ENCODE measurements at regions not wholly inside any gene's neighbourhood (a gene's known extent, or its start where the extent isn't known, plus 50 kb on each side); places are given as distances from the start of the nearest gene placed in this dataset.

DNA sequence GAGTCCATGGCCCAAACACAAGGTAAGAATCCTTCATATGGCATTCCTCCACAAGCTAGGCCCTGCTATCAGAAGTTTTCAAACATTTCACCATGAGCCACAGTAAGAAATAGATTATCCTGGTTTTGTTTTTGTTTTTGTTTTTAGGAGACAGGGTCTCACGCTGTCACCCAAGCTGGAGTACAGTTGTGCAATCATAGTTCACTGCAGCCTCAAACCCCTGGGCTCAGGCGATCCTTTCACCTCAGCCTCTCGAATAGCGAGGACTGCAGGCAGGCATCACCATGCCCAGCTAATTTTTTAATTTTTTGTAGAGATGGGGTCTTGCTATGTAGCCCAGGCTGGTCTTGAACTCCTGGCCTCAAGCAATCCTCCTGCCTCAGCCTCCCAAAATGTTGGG lies 218.8 kb downstream of the TOMM20 start:
- DNase-seq (ENCODE audit: low spot score in 2 of 2) = no peak
- FAIRE-seq = no peak

DNA sequence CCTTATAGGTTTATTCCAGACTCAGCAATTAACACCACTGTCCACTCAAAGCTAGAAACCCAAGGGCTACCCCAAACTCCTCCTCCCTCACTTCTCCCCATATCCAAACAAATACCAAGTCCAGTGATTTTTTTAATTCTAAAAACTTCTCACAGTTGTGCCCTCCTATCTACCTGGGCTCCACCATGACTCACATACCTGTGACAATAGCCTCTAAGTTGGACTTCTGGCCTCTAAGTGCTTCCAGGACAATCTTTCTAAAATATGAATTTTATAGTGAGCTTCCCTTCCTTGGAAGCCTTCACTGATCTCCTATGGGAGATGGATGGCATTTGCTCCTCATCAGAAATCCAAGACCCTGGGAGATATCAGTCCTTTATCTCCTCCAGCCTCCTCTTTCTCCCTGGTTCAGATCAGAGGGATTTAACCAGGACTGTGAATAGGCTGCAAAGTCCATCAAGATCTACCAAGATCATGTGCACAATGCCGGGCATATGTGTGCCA lies 219.3 kb downstream of the TOMM20 start:
- no peak for FAIRE-seq
- no peak for DNase-seq (ENCODE audit: low spot score in 2 of 2)

DNA sequence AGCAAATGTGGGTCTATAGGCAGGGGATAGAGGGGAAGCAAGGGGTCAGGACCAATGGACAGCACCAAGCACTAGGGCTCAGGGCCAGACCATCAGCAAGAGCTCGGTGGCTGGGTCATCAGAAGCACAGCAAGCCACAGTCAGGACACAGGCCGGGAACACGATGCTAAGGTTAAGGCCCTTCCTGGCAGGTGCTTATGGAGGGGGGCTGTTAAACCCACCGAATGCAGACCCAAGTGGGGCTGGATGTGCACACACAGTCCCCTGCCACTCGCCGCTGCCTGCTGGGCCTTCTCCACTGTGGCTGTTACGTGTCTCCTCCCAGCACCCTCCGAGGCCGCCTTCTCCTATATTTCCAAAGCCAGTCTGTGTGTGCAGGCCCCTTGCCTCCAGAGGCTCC lies 220.1 kb downstream of the TOMM20 start:
- no peak for DNase-seq (ENCODE audit: low spot score in 2 of 2)
- no peak for FAIRE-seq

DNA sequence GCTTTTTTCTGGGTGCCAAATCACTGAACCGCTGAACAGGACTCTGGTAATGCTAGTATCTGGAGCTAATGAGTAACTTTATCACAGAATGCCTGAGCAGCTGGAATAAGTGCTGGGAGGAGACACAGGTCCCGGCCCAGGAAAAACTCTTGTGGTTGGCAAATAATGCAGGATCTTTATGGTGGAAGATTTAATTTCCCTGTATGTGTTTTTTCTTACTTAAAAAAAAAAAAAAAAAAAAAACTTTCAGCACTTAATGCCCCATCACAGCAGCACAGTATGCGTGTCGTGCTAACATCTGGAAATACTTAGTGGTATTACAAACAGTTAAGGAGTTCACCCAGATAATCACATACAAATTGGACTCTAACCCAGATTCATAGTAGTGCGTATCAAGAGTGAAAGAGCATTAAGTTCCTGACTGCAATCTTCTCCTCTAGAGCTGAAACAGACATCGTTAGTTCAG lies 220.7 kb downstream of the TOMM20 start:
- FAIRE-seq (no peak), DNase-seq (ENCODE audit: low spot score in 2 of 2) (no peak)

DNA sequence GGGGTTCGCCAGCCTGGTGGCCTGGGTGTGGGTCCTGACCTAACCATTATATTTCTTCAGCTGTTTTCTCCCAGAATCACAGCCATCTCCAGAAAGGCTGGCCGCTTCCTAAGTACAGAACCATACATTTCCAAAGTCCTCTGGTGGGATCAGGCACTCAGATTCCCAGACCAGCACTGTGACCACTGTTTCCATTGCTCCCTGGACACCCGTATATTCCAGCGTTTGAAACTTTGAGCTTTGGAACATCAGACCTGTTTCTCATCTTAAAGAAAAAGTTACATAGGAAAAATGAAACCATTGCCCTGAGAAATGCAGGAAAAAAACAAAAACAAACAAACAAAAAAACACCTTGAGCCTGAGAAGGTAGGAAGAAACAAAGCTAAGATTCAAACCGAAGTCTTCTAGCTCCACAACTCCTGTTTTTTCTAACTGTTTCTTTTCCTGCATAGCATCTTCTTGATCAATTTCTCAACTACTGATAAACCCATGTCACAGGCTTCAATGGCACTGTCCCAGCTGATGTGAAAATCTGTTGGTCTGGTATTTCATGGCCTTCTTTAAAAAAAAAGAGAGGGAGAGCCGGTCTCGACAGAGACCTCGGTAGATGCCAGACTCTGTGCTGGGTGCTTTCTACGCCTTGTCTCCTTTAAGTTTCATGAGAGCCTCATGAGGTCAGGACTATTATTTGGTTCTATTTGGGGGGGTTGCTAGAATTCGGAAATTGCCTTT lies 221.3 kb downstream of the TOMM20 start:
- DNase-seq (ENCODE audit: low spot score in 2 of 2) (no peak), FAIRE-seq (no peak)

DNA sequence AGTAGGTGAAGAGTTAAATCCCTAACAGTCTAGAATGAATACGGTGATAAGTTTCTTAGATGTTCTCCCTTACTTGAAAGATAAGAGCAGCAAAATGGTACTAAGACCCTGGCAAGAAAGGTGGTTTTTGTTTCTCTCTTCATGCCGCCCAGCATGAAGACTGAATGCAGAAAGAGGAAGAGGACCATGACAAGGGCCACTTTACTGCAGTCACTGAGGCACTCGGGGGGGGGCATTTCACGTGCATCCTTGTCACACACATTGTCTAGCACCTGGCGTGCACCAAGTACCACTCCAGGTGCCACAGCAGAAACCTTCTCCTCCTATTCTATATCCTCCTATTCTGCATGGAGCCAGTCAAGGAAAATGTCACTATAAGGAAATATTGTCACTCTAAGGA lies 222.0 kb downstream of the TOMM20 start:
- no peak for DNase-seq (ENCODE audit: low spot score in 2 of 2)
- no peak for FAIRE-seq

DNA sequence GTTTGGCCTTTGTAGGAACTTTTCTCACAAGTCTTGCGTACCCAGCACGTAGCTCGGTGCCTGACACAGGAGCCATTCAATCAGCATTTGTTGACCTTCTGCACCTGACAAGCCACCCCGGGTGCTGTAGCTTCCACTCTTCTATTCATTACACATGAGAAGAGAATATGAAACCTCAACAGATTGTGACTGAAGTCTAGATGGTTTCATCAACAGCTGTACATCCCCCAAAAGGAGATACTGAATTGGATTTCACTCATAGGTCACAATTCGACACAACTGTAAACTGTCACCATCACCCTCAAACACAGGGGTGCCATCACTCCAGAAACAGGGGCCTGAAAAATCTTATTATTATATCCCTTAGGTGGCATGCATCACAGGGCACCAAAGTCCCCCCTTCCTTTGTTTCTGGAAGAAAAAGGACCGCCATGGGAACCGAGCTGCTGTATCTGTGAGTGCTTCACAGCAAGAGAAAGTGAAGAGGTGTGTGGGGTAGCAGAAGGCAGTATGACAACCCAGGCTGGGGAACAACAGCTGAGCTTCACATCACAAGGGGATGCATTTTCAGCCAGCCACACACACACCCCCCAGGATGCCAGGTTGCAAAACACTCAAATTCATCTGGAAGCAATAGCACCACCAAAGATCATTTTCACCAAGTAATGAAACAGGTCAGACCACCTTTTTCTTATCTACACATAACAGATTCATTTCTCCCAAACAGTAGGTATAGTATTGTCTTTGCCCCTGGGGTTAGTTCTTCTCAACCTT lies 225.7 kb downstream of the TOMM20 start:
- no peak for FAIRE-seq
- no peak for DNase-seq (ENCODE audit: low spot score in 2 of 2)

DNA sequence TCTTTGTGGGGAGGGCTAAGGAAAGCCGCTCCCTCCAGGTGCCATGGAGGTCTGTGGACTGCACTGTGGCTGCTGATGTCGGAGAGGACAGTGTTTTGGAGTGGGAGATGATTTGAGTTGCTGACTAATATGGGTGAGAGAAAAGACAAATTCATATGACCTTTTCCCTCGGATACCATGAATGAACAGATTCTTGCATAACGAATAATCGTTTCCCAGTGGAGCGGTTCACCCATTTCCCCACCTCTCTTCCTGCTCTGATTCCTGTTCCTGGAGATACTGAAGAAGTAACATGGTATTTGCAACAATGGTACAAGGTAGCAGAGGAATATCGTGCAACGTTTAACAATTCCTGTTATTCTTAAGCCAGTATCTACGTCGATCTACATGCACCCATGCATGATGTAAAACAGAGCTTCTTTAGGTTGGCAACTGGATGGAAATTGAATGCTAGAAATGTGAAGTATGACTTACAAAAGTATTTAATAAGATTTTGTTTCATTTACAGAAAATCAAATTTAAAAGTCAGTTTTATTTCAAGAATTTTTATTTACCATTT lies 227.1 kb downstream of the TOMM20 start:
- FAIRE-seq (no peak), DNase-seq (ENCODE audit: low spot score in 2 of 2) (no peak)

DNA sequence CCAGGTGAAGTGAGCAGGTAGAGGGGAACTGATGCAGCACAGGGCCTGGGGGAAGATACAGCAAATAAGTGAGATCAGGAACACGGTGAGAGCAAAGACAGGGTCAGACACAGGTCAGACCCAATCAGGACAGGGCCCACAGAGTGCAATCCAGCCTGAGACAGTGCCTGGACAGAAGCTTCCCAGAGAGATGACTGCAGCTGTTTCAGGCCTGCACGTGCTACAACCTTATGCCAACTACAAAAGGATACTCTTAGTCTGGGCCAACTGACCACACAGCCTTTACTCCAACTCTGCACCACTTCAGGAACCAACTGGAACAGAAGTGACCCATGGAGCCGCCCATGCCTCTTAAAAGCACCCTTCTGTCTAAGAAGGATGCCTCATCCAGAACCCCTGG lies 228.0 kb downstream of the TOMM20 start:
- FAIRE-seq (no peak), DNase-seq (ENCODE audit: low spot score in 2 of 2) (no peak)

DNA sequence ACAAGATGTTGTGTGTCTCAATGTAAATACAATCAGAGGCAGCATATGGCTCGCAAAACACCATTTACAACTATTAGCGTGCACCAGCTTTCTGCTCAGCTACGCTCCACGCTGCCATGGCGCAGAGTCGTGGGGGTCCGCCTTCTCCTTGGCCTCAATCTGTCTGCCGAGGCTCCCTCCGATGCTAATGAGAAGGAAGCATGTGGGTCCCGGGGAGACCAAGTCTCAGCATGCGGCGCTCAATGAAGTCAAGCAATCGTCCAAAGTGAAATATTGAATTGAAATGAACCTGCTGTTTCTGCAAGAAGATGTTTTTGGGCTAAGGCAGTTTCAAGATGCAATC lies 228.9 kb downstream of the TOMM20 start:
- DNase-seq (ENCODE audit: low spot score in 2 of 2) = no peak
- FAIRE-seq = no peak

DNA sequence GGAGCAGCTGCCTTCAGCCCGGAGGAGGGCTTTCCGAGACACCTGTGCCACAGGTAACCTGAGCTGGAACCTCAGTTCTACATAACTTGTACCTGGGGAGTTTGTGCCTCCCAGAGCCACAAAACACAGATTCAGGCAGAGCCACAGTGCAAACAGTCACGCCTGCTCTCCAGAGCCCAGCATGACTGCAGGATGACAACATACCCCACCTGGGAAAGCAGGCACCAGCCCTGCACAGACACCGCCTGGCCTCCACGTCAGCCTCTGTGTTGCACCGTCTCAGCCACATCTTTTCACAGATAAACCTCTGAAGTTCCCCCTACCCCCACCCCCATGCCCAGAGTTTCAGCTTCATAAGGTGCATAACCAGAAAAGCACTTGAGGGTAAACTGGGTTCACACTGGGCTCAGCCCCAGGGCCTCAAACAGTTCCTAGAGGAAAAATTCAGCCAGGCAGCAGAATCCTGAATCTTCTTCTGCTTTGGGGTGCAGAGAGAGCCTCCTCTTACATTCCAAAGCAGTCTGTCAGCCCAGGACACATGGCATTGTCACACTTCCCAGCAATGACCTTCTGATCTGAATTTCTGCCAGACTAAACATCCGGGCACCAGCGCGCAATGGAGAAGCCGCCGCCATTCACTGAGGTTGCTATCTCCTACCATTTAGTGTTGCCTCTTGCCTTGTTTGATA lies 229.5 kb downstream of the TOMM20 start:
- DNase-seq (ENCODE audit: low spot score in 2 of 2) = no peak
- no peak for FAIRE-seq

DNA sequence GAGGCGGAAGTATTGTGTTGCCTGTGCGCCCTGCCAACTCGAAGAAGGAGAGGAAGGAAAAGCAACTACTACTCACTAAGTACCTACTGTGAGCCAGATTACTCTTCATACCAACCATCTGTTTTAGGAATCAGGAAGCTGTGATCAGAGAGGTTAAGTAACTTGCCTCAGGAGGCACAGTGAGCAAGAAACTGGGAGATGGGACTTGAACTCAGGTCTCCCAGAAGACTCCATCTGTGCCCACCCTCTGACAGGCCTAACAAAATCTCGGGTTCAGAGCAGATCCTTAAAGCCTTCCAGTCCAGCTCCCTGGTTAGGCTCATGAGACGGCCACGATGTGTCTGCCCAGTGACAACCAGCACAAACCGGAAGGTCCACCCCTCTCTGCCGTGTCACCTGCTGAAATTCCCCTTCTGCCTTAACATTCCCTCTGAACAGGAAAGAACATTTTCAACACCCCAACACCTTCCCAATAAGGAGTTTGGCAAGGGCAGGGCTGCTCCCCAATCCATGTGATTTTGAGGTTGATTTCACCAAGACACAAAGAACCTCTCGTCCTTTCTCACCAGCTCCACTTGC lies 230.1 kb downstream of the TOMM20 start:
- FAIRE-seq = no peak
- no peak for DNase-seq (ENCODE audit: low spot score in 2 of 2)

DNA sequence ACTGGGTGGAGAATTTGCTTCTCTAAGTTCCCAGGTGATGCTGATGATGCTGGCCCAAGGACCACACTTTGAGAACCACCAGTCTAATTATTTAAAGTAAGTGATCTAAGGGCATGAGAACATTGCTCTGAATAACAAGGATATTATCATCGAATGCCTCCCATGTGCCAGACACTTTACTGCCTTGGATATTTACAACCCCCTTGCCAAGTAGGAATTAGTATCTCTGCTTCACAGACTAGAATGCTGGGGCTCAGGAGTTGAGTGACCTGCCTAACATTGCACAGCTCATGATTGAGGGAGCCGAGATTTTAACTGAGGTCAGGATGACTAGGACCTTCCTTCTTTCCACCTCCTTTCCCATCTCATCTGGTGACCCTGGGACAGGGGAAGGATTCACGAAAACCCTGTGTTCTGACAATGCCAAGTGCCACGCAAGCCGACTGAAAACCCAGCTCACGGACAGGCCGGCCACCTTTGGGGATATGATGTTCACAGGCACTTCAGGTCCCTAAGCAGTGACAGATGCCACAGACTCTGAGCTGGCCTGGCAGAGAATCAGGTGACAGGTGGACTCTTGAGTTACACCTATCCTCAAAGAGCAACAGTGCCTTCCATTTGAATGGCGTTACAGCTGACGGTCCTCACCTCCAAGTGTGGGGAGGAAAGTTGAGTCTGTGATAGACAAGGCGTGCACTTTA lies 230.7 kb downstream of the TOMM20 start:
- DNase-seq (ENCODE audit: low spot score in 2 of 2) (no peak), FAIRE-seq (no peak)

DNA sequence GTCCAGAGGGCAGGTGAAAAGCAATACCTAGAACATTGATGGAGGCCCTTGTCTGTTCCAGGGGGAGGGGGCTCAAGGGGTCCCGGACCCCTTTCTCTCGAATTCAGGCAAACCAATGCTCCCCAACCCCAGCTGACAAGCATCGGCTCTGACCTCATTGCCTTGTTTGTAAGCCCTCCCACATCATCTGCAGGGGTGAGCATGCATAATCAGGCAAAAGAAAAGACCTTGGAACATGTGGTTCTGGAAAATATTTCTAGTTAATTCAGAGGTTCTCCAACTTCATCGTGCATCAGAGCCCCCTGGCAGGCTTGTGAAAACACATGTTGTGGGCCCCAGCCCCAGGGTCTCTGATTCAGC lies 231.3 kb downstream of the TOMM20 start:
- no peak for FAIRE-seq

DNA sequence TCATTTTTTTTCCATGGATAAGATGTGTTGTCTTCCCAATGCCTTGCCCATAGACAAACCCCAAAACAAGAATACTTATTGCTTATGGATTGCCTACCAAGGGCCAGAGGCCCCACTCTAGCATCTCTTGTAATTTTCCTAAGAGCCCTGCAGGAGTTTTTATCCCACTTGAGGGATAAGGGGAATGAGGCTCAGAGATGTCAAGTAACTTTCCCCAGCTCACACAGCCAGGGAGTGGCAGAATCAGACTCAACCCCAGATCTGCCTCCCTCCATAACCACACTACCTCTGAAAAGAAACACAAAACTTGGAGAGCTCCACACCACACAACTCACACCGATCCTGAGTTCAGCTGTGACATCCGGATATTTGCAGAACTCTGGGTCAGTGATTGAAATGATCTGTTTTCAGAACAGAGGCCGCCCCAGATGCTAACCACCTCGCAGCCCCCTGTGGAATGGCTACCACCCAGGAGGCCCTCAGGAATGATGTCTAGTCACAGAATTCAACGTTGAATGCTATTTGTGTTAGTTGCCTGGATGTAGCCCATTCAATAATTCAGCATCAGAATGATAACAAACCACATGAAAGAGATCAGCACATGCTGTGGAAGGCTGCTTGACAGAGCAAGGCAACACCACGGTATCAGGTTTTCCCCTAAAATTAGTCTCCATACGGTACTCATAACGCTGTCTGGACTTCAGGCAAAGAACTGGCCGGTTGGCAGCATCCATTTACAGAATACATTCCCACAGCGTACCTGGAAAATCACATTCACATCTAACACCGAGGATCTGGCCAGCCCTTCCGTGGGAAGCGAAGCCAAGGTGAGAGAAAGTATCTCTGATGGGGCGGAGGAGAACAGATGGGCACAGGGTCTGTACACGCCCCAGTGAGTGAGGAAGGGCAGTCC lies 231.9 kb downstream of the TOMM20 start:
- FAIRE-seq (no peak), DNase-seq (ENCODE audit: low spot score in 2 of 2) (no peak)

More for the DNA sequence above, 231.3 kb downstream of the TOMM20 start:
- DNase-seq (ENCODE audit: low spot score in 2 of 2) = no peak

DNA sequence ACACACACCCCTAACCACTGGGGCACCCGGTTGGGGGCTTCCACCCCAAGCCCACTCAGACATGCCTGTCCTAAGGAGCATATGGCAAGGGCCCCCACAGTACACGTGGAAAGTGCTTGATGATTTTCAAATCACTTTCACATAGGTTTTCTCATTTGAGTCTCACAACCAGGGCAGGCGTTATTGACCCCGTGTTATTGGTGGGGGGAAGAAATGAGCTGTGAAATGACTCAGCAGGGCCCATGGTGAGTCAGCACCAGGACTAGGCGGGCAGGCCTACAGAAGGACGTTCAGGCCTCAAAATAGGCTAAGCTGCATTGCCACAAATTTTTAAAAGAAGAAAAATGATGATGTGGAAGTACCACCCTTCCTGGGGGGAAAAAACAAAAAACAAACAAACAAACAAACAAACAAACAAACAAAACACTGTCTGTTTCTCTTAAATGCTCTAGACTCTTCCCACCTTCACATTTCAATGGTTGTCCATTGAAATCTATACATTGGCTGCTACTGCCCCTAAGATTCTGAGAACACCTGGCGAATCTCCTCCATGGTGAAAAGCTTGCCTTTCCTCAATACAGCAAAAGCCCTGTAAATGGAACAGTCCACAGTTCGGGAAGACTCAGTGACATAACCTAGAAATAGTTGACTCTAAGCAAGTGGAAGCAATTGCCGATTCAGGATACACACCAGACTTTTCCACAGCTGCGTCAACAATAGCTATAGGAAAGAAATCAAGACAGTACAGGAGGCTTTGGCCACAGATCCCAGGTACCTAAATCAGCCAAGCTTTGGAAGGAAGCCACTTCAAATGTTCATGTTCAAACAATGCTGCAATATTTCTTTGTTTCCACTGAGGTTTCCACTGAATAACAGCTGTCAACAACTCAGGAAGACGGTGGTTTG lies 234.7 kb downstream of the TOMM20 start:
- DNase-seq (ENCODE audit: low spot score in 2 of 2) (no peak), FAIRE-seq (no peak)

DNA sequence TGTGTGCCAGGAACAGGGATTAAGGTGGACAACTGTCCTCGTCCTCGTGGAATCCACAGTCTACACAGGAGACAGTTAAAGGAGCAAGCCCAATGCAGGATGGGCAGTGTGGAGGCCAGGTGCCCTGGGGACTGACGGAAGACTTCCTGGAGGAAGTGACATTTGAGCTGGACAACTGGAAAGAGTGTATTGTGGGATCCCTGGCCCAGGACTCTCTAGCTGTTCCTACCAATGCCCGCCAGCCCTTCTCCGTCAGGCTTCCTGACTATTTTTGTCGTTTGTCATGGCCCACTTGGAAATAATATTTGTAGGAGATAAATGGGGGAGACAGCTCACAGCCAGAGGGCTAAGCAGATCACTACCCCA lies 235.3 kb downstream of the TOMM20 start:
- no peak for DNase-seq (ENCODE audit: low spot score in 2 of 2)
- no peak for FAIRE-seq

DNA sequence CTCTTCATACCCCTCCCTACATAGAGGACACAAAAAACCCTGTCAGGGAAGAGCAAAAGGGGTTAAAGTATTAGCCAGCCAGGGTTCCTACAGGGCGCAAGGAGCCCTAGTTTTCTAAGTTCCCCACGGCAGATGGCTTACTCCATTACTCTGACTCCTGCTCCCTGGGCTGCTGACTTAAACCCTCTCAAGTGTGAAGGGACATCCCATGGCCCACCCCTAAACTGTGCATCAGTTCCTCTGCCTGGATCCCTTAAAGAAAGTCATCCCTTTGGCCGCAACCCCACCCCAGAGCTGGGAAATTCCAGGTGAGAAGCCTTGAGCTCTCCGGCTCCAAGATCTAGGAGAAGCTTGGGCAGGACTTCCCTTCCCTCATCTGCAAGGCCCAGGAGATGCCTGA lies 236.0 kb downstream of the TOMM20 start:
- DNase-seq (ENCODE audit: low spot score in 2 of 2) (no peak), FAIRE-seq (no peak)
